ENCODE measurements at regions not wholly inside any gene's neighbourhood (a gene's known extent, or its start where the extent isn't known, plus 50 kb on each side); places are given as distances from the start of the nearest gene placed in this dataset.

- intact Hi-C loops (cut with micrococcal nuclease; ENCODE audit: unreplicated experiment) = no loop called here
- no peak overlapping the region for H3K4me2 ChIP-seq (ENCODE audit: low read depth, low read length)
- H2AFZ ChIP-seq (ENCODE audit: low read length) = no peak overlapping the region
- no peak overlapping the region for H3K27ac ChIP-seq (ENCODE audit: extremely low read length, insufficient read depth, low read length)
- no TSS peak for BruUV-seq (replicated peaks)
- no peaks in the 10 kb centered on the region for H3K36me3 ChIP-seq (replicated peaks in 1 of 2; ENCODE audit: control insufficient read depth in 1 of 2, insufficient read depth in 2 of 2, low read length in 2 of 2)
- H3K27me3 ChIP-seq (ENCODE audit: control insufficient read depth in 1 of 2, insufficient read depth in 2 of 2, low read length in 2 of 2) = no peaks in the 10 kb centered on the region; a peak in 1 of 5 replicates
- ChIA-PET CTCF (ENCODE audit: low intra/inter-chr PET ratio, low total read pairs) (no interaction called here), POLR2A (no interaction called here)
- H3K9ac ChIP-seq (ENCODE audit: insufficient read depth, low read depth, low read length) = no peak overlapping the region
- H4K20me1 ChIP-seq (ENCODE audit: insufficient read depth, low read length) = no peaks in the 10 kb centered on the region
- DNase-seq (ENCODE audit: low spot score) (no peak), ATAC-seq (no peak), FAIRE-seq (no peak)
- H3K4me1 ChIP-seq (ENCODE audit: insufficient read depth, low read length) = no peaks in the 10 kb centered on the region
- TF ChIP-seq, protein P1, sequence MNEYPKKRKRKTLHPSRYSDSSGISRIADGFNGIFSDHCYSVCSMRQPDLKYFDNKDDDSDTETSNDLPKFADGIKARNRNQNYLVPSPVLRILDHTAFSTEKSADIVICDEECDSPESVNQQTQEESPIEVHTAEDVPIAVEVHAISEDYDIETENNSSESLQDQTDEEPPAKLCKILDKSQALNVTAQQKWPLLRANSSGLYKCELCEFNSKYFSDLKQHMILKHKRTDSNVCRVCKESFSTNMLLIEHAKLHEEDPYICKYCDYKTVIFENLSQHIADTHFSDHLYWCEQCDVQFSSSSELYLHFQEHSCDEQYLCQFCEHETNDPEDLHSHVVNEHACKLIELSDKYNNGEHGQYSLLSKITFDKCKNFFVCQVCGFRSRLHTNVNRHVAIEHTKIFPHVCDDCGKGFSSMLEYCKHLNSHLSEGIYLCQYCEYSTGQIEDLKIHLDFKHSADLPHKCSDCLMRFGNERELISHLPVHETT (CRISPR knock-in tag; conservative IDR thresholded peaks at IDR 0.05) = no peak
- TF ChIP-seq SATB2 (CRISPR knock-in tag; IDR thresholded peaks at IDR 0.05) (no peak), ZSCAN25 (CRISPR knock-in tag; IDR thresholded peaks at IDR 0.05) (no peak), CREB1 (IDR thresholded peaks at IDR 0.05) (0 out of 2 replicates have a peak, but pooled peaks have one; percentile 43), CREB1 (CRISPR knock-in tag; IDR thresholded peaks at IDR 0.05) (no peak), ATF7 (IDR thresholded peaks at IDR 0.05) (peak; percentile 41; the same call in 1 of the 2 replicates), ATF7 (CRISPR knock-in tag; IDR thresholded peaks at IDR 0.05) (no peak), TAF1 (CRISPR knock-in tag; IDR thresholded peaks at IDR 0.05) (no peak), ZBTB38 (CRISPR knock-in tag; IDR thresholded peaks at IDR 0.05) (no peak), CHCHD3 (CRISPR knock-in tag; IDR thresholded peaks at IDR 0.05) (no peak)
- peaks cover 28% of the 10 kb centered on the region; the same call in 1 of the 2 replicates for H3K9me3 ChIP-seq (ENCODE audit: low read length)
- H3K79me2 ChIP-seq (ENCODE audit: insufficient read depth, low read length) = no peaks in the 10 kb centered on the region
- no peak overlapping the region for H3K4me3 ChIP-seq (replicated peaks in 1 of 3; ENCODE audit: insufficient read depth in 1 of 3, low read depth in 2 of 3, low read length in 3 of 3)
- in situ Hi-C loops (cut with HindIII; ENCODE audit: extremely low pct_ligation_motif_present, low pct_unique_long_range_greater_than_20kb) = no loop called here
- 8% methylated on average over 4 of the region's 4 CpGs for WGBS (ENCODE audit: low lambda C conversion rate)
Observed at GRCh38 chr10:20708305-20708704, 188.8 kb downstream of the NEBL start.

- no peak overlapping the region for H3K4me2 ChIP-seq (ENCODE audit: low read depth, low read length)
- no peak overlapping the region for H3K27ac ChIP-seq (ENCODE audit: extremely low read length, insufficient read depth, low read length)
- H3K36me3 ChIP-seq (replicated peaks in 1 of 2; ENCODE audit: control insufficient read depth in 1 of 2, insufficient read depth in 2 of 2, low read length in 2 of 2) = no peaks in the 10 kb centered on the region
- POLR2A ChIA-PET = no interaction called here
- no peaks in the 10 kb centered on the region for H3K4me1 ChIP-seq (ENCODE audit: insufficient read depth, low read length)
- FAIRE-seq (no peak), ATAC-seq (no peak), DNase-seq (ENCODE audit: low spot score) (no peak)
- 29% methylated on average over 3 of the region's 3 CpGs for WGBS (ENCODE audit: low lambda C conversion rate)
- H3K79me2 ChIP-seq (ENCODE audit: insufficient read depth, low read length) = no peaks in the 10 kb centered on the region
- in situ Hi-C loops (cut with HindIII; ENCODE audit: extremely low pct_ligation_motif_present, low pct_unique_long_range_greater_than_20kb) (no loop called here), intact Hi-C loops (cut with micrococcal nuclease; ENCODE audit: unreplicated experiment) (no loop called here)
- H2AFZ ChIP-seq (ENCODE audit: low read length) = no peak overlapping the region
- H4K20me1 ChIP-seq (ENCODE audit: insufficient read depth, low read length) = no peaks in the 10 kb centered on the region
- CTCF ChIA-PET (ENCODE audit: low intra/inter-chr PET ratio, low total read pairs) = no interaction called here
- no TSS peak for BruUV-seq (replicated peaks)
- H3K9me3 ChIP-seq (ENCODE audit: low read length) = peaks cover 28% of the 10 kb centered on the region; the same call in 1 of the 2 replicates
- H3K27me3 ChIP-seq (ENCODE audit: control insufficient read depth in 1 of 2, insufficient read depth in 2 of 2, low read length in 2 of 2) = no peaks in the 10 kb centered on the region; a peak in 1 of 5 replicates
- H3K9ac ChIP-seq (ENCODE audit: insufficient read depth, low read depth, low read length) = no peak overlapping the region
- H3K4me3 ChIP-seq (replicated peaks in 1 of 3; ENCODE audit: insufficient read depth in 1 of 3, low read depth in 2 of 3, low read length in 3 of 3) = no peak overlapping the region
- no peak for TF ChIP-seq SNAPC2 (CRISPR knock-in tag; IDR thresholded peaks at IDR 0.05)
- no peak for TF ChIP-seq ZNF318 (CRISPR knock-in tag; IDR thresholded peaks at IDR 0.05)
Observed at GRCh38 chr10:20707251-20707650, 189.9 kb downstream of the NEBL start.

All from HepG2 (cell line).